ENCODE measurements at regions not wholly inside any gene's neighbourhood (a gene's known extent, or its start where the extent isn't known, plus 50 kb on each side); places are given as distances from the start of the nearest gene placed in this dataset.

DNA sequence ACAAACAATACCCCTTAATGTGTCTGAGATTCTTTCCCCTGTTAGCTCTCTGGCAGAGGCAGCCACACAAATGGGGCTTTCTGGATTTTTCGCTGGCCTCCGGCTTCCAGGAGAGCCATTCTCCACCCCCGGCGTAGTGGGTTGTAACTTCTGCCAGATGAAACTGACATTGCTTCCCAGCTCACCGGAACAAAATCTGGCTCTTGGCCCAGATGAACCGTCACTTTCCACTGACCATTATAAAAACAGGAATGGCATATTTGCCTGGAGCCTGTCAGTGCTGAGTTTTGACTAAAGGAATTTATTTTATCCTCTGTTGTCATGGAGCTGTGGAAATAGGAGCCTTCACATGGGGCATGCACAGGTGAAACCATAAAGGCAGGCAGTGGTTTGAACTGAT lies 120.6 kb upstream of the GPR12 start:
- TF ChIP-seq, protein P1, sequence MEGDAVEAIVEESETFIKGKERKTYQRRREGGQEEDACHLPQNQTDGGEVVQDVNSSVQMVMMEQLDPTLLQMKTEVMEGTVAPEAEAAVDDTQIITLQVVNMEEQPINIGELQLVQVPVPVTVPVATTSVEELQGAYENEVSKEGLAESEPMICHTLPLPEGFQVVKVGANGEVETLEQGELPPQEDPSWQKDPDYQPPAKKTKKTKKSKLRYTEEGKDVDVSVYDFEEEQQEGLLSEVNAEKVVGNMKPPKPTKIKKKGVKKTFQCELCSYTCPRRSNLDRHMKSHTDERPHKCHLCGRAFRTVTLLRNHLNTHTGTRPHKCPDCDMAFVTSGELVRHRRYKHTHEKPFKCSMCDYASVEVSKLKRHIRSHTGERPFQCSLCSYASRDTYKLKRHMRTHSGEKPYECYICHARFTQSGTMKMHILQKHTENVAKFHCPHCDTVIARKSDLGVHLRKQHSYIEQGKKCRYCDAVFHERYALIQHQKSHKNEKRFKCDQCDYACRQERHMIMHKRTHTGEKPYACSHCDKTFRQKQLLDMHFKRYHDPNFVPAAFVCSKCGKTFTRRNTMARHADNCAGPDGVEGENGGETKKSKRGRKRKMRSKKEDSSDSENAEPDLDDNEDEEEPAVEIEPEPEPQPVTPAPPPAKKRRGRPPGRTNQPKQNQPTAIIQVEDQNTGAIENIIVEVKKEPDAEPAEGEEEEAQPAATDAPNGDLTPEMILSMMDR (conservative IDR thresholded peaks at IDR 0.05; ENCODE audit: control insufficient read depth, insufficient read depth, low read depth, low read length), result no peak
- DNase-seq (ENCODE audit: low read depth), result peak; percentile 35
- H3K4me3 ChIP-seq (ENCODE audit: control insufficient read depth, low read depth, low read length), result no peak overlapping the region

DNA sequence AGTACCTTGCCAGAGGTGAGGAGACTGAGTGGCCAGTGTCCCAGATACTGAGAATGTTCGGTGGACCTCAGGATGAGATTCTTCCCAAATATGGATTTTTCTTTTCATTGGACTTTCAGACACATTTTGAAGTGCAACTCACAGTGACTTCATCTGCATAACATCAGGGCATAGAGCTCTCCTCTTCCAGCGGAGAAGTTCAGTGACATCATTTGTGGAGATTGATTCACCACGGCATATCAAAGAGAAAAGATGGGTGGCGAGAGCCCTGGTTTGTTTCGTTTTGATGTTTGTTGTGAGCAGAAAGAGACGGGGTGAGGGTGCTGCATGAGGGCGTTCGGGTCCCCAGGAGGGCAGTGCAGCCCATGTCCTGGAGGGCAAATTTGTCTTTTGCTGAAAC lies 120.1 kb upstream of the GPR12 start:
- TF ChIP-seq, protein P1 (conservative IDR thresholded peaks at IDR 0.05; ENCODE audit: control insufficient read depth, insufficient read depth, low read depth, low read length), result no peak
- no peak overlapping the region for H3K4me3 ChIP-seq (ENCODE audit: control insufficient read depth, low read depth, low read length)

DNA sequence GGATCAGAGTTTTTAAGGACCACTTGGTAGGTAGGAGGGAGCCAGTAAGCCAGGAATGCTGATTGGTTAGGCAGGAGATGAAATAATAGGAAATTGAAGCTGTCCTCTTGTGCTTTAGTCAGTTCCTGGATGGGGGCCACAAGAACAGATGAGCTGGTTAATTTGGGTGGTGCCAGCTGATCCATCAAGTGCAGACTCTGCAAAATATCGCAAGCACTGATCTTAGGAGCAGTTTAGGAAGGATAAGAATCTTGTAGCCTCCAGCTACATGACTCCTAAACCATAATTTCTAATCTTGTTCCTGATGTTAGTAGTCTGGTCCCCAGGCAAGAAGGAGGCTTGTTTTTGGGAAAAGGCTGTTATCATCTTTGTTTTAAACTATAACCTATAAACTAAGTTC lies 117.9 kb upstream of the GPR12 start:
- TF ChIP-seq, protein P1 (conservative IDR thresholded peaks at IDR 0.05; ENCODE audit: control insufficient read depth, insufficient read depth, low read depth, low read length), result no peak
- no peak overlapping the region for H3K4me3 ChIP-seq (ENCODE audit: control insufficient read depth, low read depth, low read length)
- no peak for DNase-seq (ENCODE audit: low read depth)

More for the DNA sequence above, 120.1 kb upstream of the GPR12 start:
- peak; percentile 13 for DNase-seq (ENCODE audit: low read depth)

DNA sequence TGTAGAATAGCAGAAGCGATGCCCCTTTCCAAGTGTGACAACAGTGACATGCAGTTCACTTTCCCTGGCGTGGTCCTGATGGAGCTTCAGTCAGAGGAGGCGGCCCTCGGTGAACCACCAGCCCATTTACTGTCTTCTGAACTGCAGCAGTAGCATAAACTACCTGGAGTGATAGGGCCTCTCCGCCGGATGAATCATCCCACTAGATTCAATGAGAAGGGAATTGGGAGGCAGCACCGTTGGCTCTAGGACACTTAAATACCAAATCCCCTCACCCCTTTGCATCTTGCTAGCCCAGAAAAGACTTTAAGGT lies 112.8 kb upstream of the GPR12 start:
- H3K4me3 ChIP-seq (ENCODE audit: control insufficient read depth, low read depth, low read length), result no peak overlapping the region
- TF ChIP-seq, protein P1 (conservative IDR thresholded peaks at IDR 0.05; ENCODE audit: control insufficient read depth, insufficient read depth, low read depth, low read length), result no peak
- DNase-seq (ENCODE audit: low read depth), result no peak

DNA sequence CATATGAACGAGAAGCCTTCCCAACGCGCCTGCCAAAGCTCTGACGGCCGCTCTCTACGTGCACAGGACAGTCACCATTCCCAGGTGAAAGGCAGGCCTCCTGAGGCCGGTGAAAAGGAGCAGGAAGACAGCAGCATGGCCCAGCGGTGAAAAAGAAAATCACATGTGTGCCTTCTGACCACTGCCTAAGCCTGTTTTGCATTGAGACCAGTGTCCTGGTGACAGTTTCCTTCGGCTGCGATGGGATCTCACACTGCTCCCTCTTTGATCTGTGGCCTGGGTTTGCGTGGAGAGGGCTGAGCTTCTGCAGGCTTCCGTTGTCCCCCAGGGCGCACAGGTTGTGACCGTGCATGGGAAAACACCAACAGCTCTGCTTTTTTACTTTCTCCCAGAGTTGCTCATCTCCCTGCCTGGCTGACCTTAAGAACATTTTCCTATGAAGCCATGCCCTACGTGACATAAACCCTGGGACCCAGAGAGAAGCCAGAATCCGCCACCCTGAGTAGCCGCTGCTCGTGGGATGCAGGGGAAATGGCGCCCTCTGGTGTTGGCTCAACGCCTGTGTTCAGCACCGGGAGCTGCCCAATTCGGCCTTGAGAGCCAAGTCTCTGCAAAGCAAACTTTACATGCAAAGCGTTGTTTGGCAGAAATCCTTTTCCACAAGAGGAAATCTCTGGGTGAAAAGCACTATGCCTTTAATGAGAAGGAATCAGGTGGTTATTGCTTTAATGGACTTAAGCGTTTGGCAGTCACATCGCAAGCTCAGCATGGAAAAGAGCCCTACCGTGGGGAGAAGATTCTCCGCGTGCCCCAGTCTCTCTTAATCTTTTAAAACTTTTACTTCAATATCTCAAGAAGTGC lies 112.2 kb upstream of the GPR12 start:
- no peak overlapping the region for H3K4me3 ChIP-seq (ENCODE audit: control insufficient read depth, low read depth, low read length)
- TF ChIP-seq, protein P1 (conservative IDR thresholded peaks at IDR 0.05; ENCODE audit: control insufficient read depth, insufficient read depth, low read depth, low read length), result peak; percentile 74
- DNase-seq (ENCODE audit: low read depth), result peak; percentile 48

DNA sequence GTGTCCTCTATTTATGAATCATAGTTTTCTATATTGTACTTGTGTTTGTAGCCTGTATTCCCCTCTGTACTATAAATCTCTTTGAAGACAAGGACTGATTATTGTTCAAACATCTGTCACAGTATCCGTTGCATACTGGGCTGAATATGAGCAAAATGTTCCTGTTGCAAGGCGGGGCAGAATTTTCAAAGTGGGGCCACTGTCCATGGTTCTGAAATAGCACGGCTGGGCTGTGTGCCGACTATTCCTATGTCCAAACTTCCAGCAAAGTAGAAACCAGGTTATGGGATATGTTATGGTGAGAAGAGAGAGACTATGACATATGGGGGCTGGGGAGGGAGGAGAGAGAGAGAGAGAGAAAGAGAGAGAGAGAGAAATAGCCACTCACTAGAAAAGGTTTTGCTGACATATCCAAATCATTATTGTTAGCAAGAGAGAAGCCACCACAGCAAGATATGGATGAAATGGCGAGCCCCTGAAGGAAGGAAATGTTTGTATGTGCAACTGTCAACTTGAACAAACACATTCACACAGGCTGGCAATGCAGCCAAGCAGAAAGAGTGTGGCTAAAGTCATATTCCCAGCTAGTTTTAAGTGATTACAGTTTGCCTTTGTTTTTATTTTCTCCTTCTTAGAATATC lies 107.0 kb upstream of the GPR12 start:
- DNase-seq (ENCODE audit: low read depth), result peak; percentile 21
- H3K4me3 ChIP-seq (ENCODE audit: control insufficient read depth, low read depth, low read length), result no peak overlapping the region
- TF ChIP-seq, protein P1 (conservative IDR thresholded peaks at IDR 0.05; ENCODE audit: control insufficient read depth, insufficient read depth, low read depth, low read length), result no peak
